ENCODE measurements at regions not wholly inside any gene's neighbourhood (a gene's known extent, or its start where the extent isn't known, plus 50 kb on each side); places are given as distances from the start of the nearest gene placed in this dataset.
"Not testable (repeated sequence)": the region's sequence is repeated elsewhere in the genome, so short reads cannot be mapped to it uniquely, and the experiment has no call there.

- not testable (repeated sequence) for FAIRE-seq
These were observed 539.0 kb downstream of the GOLGA6L6 start for GRCh38 chr15:20002560-20002959.

GRCh38 chr15:19996574-19997194, 544.9 kb downstream of the GOLGA6L6 start:
- H3K4me3 ChIP-seq (ENCODE audit: low read depth in 1 of 3, low read length in 3 of 3); H3K9me3 ChIP-seq (ENCODE audit: control insufficient read depth in 2 of 2, insufficient read depth in 1 of 2, low read depth in 1 of 2, low read length in 1 of 2); DNase-seq; H3K27ac ChIP-seq (ENCODE audit: low read depth in 1 of 3, low read length in 2 of 3); FAIRE-seq; H3K36me3 ChIP-seq (ENCODE audit: control insufficient read depth in 3 of 3, insufficient read depth in 2 of 3, low read depth in 1 of 3, low read length in 3 of 3); H3K4me1 ChIP-seq (ENCODE audit: control insufficient read depth in 3 of 3, insufficient read depth in 2 of 3, low read depth in 1 of 3, low read length in 2 of 3); H3K27me3 ChIP-seq (ENCODE audit: control insufficient read depth in 3 of 3, insufficient read depth in 3 of 3, low read length in 3 of 3): not testable (repeated sequence)
- WGBS, 3 donors: 51 to 62% (median 53%) methylated on average over 3 of the region's 4 CpGs

More at GRCh38 chr15:20002560-20002959, 539.0 kb downstream of the GOLGA6L6 start:
- not testable (repeated sequence) for H3K27ac ChIP-seq (ENCODE audit: low read depth in 1 of 3, low read length in 2 of 3); H3K4me1 ChIP-seq (ENCODE audit: control insufficient read depth in 3 of 3, insufficient read depth in 2 of 3, low read depth in 1 of 3, low read length in 2 of 3); DNase-seq; H3K36me3 ChIP-seq (ENCODE audit: control insufficient read depth in 3 of 3, insufficient read depth in 2 of 3, low read depth in 1 of 3, low read length in 3 of 3); H3K9me3 ChIP-seq (ENCODE audit: control insufficient read depth in 2 of 2, insufficient read depth in 1 of 2, low read depth in 1 of 2, low read length in 1 of 2); H3K4me3 ChIP-seq (ENCODE audit: low read depth in 1 of 3, low read length in 3 of 3); H3K27me3 ChIP-seq (ENCODE audit: control insufficient read depth in 3 of 3, insufficient read depth in 3 of 3, low read length in 3 of 3)
- WGBS, 3 donors: 39 to 52% (median 50%) methylated on average over 1 of the region's 2 CpGs

- WGBS, 3 donors: 18 to 32% (median 31%) methylated on average over 1 of the region's 1 CpG
- not testable (repeated sequence) for H3K9me3 ChIP-seq (ENCODE audit: control insufficient read depth in 2 of 2, insufficient read depth in 1 of 2, low read depth in 1 of 2, low read length in 1 of 2); H3K4me3 ChIP-seq (ENCODE audit: low read depth in 1 of 3, low read length in 3 of 3); H3K36me3 ChIP-seq (ENCODE audit: control insufficient read depth in 3 of 3, insufficient read depth in 2 of 3, low read depth in 1 of 3, low read length in 3 of 3); H3K27ac ChIP-seq (ENCODE audit: low read depth in 1 of 3, low read length in 2 of 3); FAIRE-seq; DNase-seq; H3K27me3 ChIP-seq (ENCODE audit: control insufficient read depth in 3 of 3, insufficient read depth in 3 of 3, low read length in 3 of 3); H3K4me1 ChIP-seq (ENCODE audit: control insufficient read depth in 3 of 3, insufficient read depth in 2 of 3, low read depth in 1 of 3, low read length in 2 of 3)
These were observed 546.3 kb downstream of the GOLGA6L6 start for GRCh38 chr15:19995296-19995695.

GRCh38 chr15:19992428-19992827, 549.2 kb downstream of the GOLGA6L6 start:
- no peak overlapping the region for H3K27ac ChIP-seq (ENCODE audit: low read depth in 1 of 3, low read length in 2 of 3)
- FAIRE-seq (no peak), DNase-seq (no peak)
- H3K36me3 ChIP-seq (ENCODE audit: control insufficient read depth in 3 of 3, insufficient read depth in 2 of 3, low read depth in 1 of 3, low read length in 3 of 3): no peaks in the 10 kb centered on the region
- whole genome bisulfite sequencing, 3 donors: 70 to 80% (median 73%) methylated on average over 4 of the region's 4 CpGs
- H3K9me3 ChIP-seq (ENCODE audit: control insufficient read depth in 2 of 2, insufficient read depth in 1 of 2, low read depth in 1 of 2, low read length in 1 of 2): peaks cover 1 to 2% of the 10 kb centered on the region in 2 donors
- H3K4me1 ChIP-seq (ENCODE audit: control insufficient read depth in 3 of 3, insufficient read depth in 2 of 3, low read depth in 1 of 3, low read length in 2 of 3): no peaks in the 10 kb centered on the region
- H3K4me3 ChIP-seq (ENCODE audit: low read depth in 1 of 3, low read length in 3 of 3): no peak overlapping the region
- no peaks in the 10 kb centered on the region for H3K27me3 ChIP-seq (ENCODE audit: control insufficient read depth in 3 of 3, insufficient read depth in 3 of 3, low read length in 3 of 3)

- WGBS, 3 donors: 63 to 66% (median 64%) methylated on average over 5 of the region's 5 CpGs
- peaks cover 1 to 5% of the 10 kb centered on the region in 2 donors for H3K9me3 ChIP-seq (ENCODE audit: control insufficient read depth in 2 of 2, insufficient read depth in 1 of 2, low read depth in 1 of 2, low read length in 1 of 2)
- H3K36me3 ChIP-seq (ENCODE audit: control insufficient read depth in 3 of 3, insufficient read depth in 2 of 3, low read depth in 1 of 3, low read length in 3 of 3): no peaks in the 10 kb centered on the region
- no peaks in the 10 kb centered on the region for H3K27me3 ChIP-seq (ENCODE audit: control insufficient read depth in 3 of 3, insufficient read depth in 3 of 3, low read length in 3 of 3)
- no peak overlapping the region for H3K4me3 ChIP-seq (ENCODE audit: low read depth in 1 of 3, low read length in 3 of 3)
- FAIRE-seq (no peak), DNase-seq (no peak)
- H3K4me1 ChIP-seq (ENCODE audit: control insufficient read depth in 3 of 3, insufficient read depth in 2 of 3, low read depth in 1 of 3, low read length in 2 of 3): no peaks in the 10 kb centered on the region
- no peak overlapping the region for H3K27ac ChIP-seq (ENCODE audit: low read depth in 1 of 3, low read length in 2 of 3)
These were observed 553.4 kb downstream of the GOLGA6L6 start for GRCh38 chr15:19988094-19988660.

GRCh38 chr15:19987389-19988048, 554.1 kb downstream of the GOLGA6L6 start:
- DNase-seq (no peak), FAIRE-seq (no peak)
- peaks cover 1 to 5% of the 10 kb centered on the region in 2 donors for H3K9me3 ChIP-seq (ENCODE audit: control insufficient read depth in 2 of 2, insufficient read depth in 1 of 2, low read depth in 1 of 2, low read length in 1 of 2)
- H3K36me3 ChIP-seq (ENCODE audit: control insufficient read depth in 3 of 3, insufficient read depth in 2 of 3, low read depth in 1 of 3, low read length in 3 of 3): no peaks in the 10 kb centered on the region
- no peaks in the 10 kb centered on the region for H3K27me3 ChIP-seq (ENCODE audit: control insufficient read depth in 3 of 3, insufficient read depth in 3 of 3, low read length in 3 of 3)
- H3K27ac ChIP-seq (ENCODE audit: low read depth in 1 of 3, low read length in 2 of 3): no peak overlapping the region
- no peaks in the 10 kb centered on the region for H3K4me1 ChIP-seq (ENCODE audit: control insufficient read depth in 3 of 3, insufficient read depth in 2 of 3, low read depth in 1 of 3, low read length in 2 of 3)
- no peak overlapping the region for H3K4me3 ChIP-seq (ENCODE audit: low read depth in 1 of 3, low read length in 3 of 3)
- WGBS, 3 donors: 34 to 42% (median 34%) methylated on average over 13 of the region's 13 CpGs

GRCh38 chr15:19984101-19984500, 557.5 kb downstream of the GOLGA6L6 start:
- 18 to 64% (median 41%) methylated on average over 1 of the region's 1 CpG for WGBS, 3 donors
- Histone ChIP-seq H3K4me1 (ENCODE audit: control insufficient read depth in 3 of 3, insufficient read depth in 2 of 3, low read depth in 1 of 3, low read length in 2 of 3) (no peaks in the 10 kb centered on the region), H3K27ac (ENCODE audit: low read depth in 1 of 3, low read length in 2 of 3) (no peak overlapping the region), H3K36me3 (ENCODE audit: control insufficient read depth in 3 of 3, insufficient read depth in 2 of 3, low read depth in 1 of 3, low read length in 3 of 3) (no peaks in the 10 kb centered on the region), H3K27me3 (ENCODE audit: control insufficient read depth in 3 of 3, insufficient read depth in 3 of 3, low read length in 3 of 3) (no peaks in the 10 kb centered on the region), H3K4me3 (ENCODE audit: low read depth in 1 of 3, low read length in 3 of 3) (no peak overlapping the region), H3K9me3 (ENCODE audit: control insufficient read depth in 2 of 2, insufficient read depth in 1 of 2, low read depth in 1 of 2, low read length in 1 of 2) (peaks cover 0 to 3% of the 10 kb centered on the region in 2 donors)
- DNase-seq (no peak), FAIRE-seq (no peak)

- 63 to 69% (median 69%) methylated on average over 2 of the region's 2 CpGs for WGBS, 3 donors
- no peaks in the 10 kb centered on the region for H3K27me3 ChIP-seq (ENCODE audit: control insufficient read depth in 3 of 3, insufficient read depth in 3 of 3, low read length in 3 of 3)
- FAIRE-seq: no peak
These were observed 566.6 kb downstream of the GOLGA6L6 start for GRCh38 chr15:19974998-19975397.

More at GRCh38 chr15:19974998-19975397, 566.6 kb downstream of the GOLGA6L6 start:
- no peak overlapping the region for H3K27ac ChIP-seq (ENCODE audit: low read depth in 1 of 3, low read length in 2 of 3)
- DNase-seq: no peak
- no peaks in the 10 kb centered on the region for H3K4me1 ChIP-seq (ENCODE audit: control insufficient read depth in 3 of 3, insufficient read depth in 2 of 3, low read depth in 1 of 3, low read length in 2 of 3)
- no peaks in the 10 kb centered on the region for H3K9me3 ChIP-seq (ENCODE audit: control insufficient read depth in 2 of 2, insufficient read depth in 1 of 2, low read depth in 1 of 2, low read length in 1 of 2)
- no peak overlapping the region for H3K4me3 ChIP-seq (ENCODE audit: low read depth in 1 of 3, low read length in 3 of 3)
- H3K36me3 ChIP-seq (ENCODE audit: control insufficient read depth in 3 of 3, insufficient read depth in 2 of 3, low read depth in 1 of 3, low read length in 3 of 3): no peaks in the 10 kb centered on the region

All from small intestine (tissue), 7 donors.